ENCODE measurements at regions not wholly inside any gene's neighbourhood (a gene's known extent, or its start where the extent isn't known, plus 50 kb on each side); places are given as distances from the start of the nearest gene placed in this dataset.

GRCh38 chr3:180176059-180176458, 139.3 kb upstream of the PEX5L start:
- TF ChIP-seq ZNF24 (IDR thresholded peaks at IDR 0.05) (no peak), MAX (IDR thresholded peaks at IDR 0.05; ENCODE audit: low read depth, low read length) (no peak), CTCF (IDR thresholded peaks at IDR 0.05 in 2 of 3, conservative IDR thresholded peaks at IDR 0.05 in 1 of 3; ENCODE audit: control insufficient read depth in 2 of 3, extremely low read depth in 1 of 3, insufficient read depth in 1 of 3, low read depth in 3 of 3, low read length in 3 of 3) (no peak), NR2C2 (IDR thresholded peaks at IDR 0.05; ENCODE audit: borderline replicate concordance, control insufficient read depth, insufficient read length, low read depth) (no peak), CHD4 (IDR thresholded peaks at IDR 0.05) (no peak), PRDM15 (CRISPR knock-in tag; IDR thresholded peaks at IDR 0.05) (no peak), EP300 (IDR thresholded peaks at IDR 0.05; ENCODE audit: borderline replicate concordance in 1 of 2, control insufficient read depth in 1 of 2, low read depth in 2 of 2, low read length in 2 of 2) (no peak), CREM (IDR thresholded peaks at IDR 0.05; ENCODE audit: low read depth) (no peak), SREBF1 (IDR thresholded peaks at IDR 0.05; ENCODE audit: low read length) (no peak), SKIL (IDR thresholded peaks at IDR 0.05; ENCODE audit: low read depth, poor library complexity, severe bottlenecking) (no peak), POLR2AphosphoS5 (IDR thresholded peaks at IDR 0.05; ENCODE audit: low read length) (no peak), EZH2 (IDR thresholded peaks at IDR 0.05; ENCODE audit: borderline replicate concordance, control insufficient read depth, low read depth, low read length) (no peak), SP1 (IDR thresholded peaks at IDR 0.05; ENCODE audit: low read depth, low read length) (no peak)

Measured in GM12878 (cell line).